DMS 273 (cell line): ENCODE measurements at regions not wholly inside any gene's neighbourhood (a gene's known extent, or its start where the extent isn't known, plus 50 kb on each side); places are given as distances from the start of the nearest gene placed in this dataset.

ENCODE experiments used
- DNase-seq: peaks from one replicate; lab custom pipeline; 2025; ENCODE audit not compliant: unreplicated experiment; lab: John Stamatoyannopoulos, UW

GRCh38 chr13:109670776-109671175 lies 115.6 kb downstream of the IRS2 start:
- DNase-seq, result no peak

GRCh38 chr13:109669956-109670355 lies 116.4 kb downstream of the IRS2 start:
- DNase-seq, result no peak

GRCh38 chr13:109669234-109669612 lies 117.2 kb downstream of the IRS2 start:
- no peak for DNase-seq

GRCh38 chr13:109668433-109669233 lies 117.8 kb downstream of the IRS2 start:
- no peak for DNase-seq

- DNase-seq, result no peak
Observed at GRCh38 chr13:109667807-109668291, 118.5 kb downstream of the IRS2 start.

- DNase-seq, result no peak
Observed at GRCh38 chr13:109667056-109667455, 119.3 kb downstream of the IRS2 start.

- DNase-seq, result no peak
Observed at GRCh38 chr13:109666656-109667055, 119.7 kb downstream of the IRS2 start.

- DNase-seq, result no peak
Observed at GRCh38 chr13:109665781-109666249, 120.6 kb downstream of the IRS2 start.

GRCh38 chr13:109665240-109665639 lies 121.1 kb downstream of the IRS2 start:
- no peak for DNase-seq

GRCh38 chr13:109657395-109657794 lies 129.0 kb downstream of the IRS2 start:
- DNase-seq, result no peak

GRCh38 chr13:109656206-109656605 lies 130.2 kb downstream of the IRS2 start:
- no peak for DNase-seq

GRCh38 chr13:109655611-109656010 lies 130.8 kb downstream of the IRS2 start:
- DNase-seq, result no peak

- DNase-seq, result no peak
Observed at GRCh38 chr13:109655206-109655600, 131.2 kb downstream of the IRS2 start.

- no peak for DNase-seq
Observed at GRCh38 chr13:109654341-109655205, 131.8 kb downstream of the IRS2 start.

GRCh38 chr13:109652531-109652930 lies 133.9 kb downstream of the IRS2 start:
- DNase-seq, result no peak

- DNase-seq, result no peak
Observed at GRCh38 chr13:109651854-109652253, 134.5 kb downstream of the IRS2 start.

- DNase-seq, result no peak
Observed at GRCh38 chr13:109651311-109651710, 135.1 kb downstream of the IRS2 start.

- DNase-seq, result no peak
Observed at GRCh38 chr13:109650861-109651260, 135.5 kb downstream of the IRS2 start.

GRCh38 chr13:109649713-109650112 lies 136.7 kb downstream of the IRS2 start:
- DNase-seq, result no peak

GRCh38 chr13:109647699-109648098 lies 138.7 kb downstream of the IRS2 start:
- DNase-seq, result no peak

GRCh38 chr13:109647053-109647452 lies 139.3 kb downstream of the IRS2 start:
- no peak for DNase-seq

- no peak for DNase-seq
Observed at GRCh38 chr13:109646423-109646822, 140.0 kb downstream of the IRS2 start.
